ENCODE measurements at regions not wholly inside any gene's neighbourhood (a gene's known extent, or its start where the extent isn't known, plus 50 kb on each side); places are given as distances from the start of the nearest gene placed in this dataset.
"Not testable (repeated sequence)": the region's sequence is repeated elsewhere in the genome, so short reads cannot be mapped to it uniquely, and the experiment has no call there.

- TF ChIP-seq CTCF (conservative IDR thresholded peaks at IDR 0.05; ENCODE audit: low read depth, low read length) = no peak
- H3K4me3 ChIP-seq (ENCODE audit: low read length) = no peak overlapping the region
- no peak for DNase-seq (ENCODE audit: low read depth)
Measured at GRCh38 chr2:89821455-89821945, 1130.0 kb downstream of the RPIA start.

GRCh38 chr2:89822342-89822741 lies 1130.9 kb downstream of the RPIA start:
- H3K4me3 ChIP-seq (ENCODE audit: low read length) = not testable (repeated sequence)

GRCh38 chr2:89823556-89823955 lies 1132.1 kb downstream of the RPIA start:
- TF ChIP-seq CTCF (conservative IDR thresholded peaks at IDR 0.05; ENCODE audit: low read depth, low read length) = no peak
- no peak overlapping the region for H3K4me3 ChIP-seq (ENCODE audit: low read length)
- no peak for DNase-seq (ENCODE audit: low read depth)

More at GRCh38 chr2:89822342-89822741, 1130.9 kb downstream of the RPIA start:
- DNase-seq (ENCODE audit: low read depth) = not testable (repeated sequence)

GRCh38 chr2:89825034-89825433 lies 1133.6 kb downstream of the RPIA start:
- no peak for TF ChIP-seq CTCF (conservative IDR thresholded peaks at IDR 0.05; ENCODE audit: low read depth, low read length)
- no peak overlapping the region for H3K4me3 ChIP-seq (ENCODE audit: low read length)
- DNase-seq (ENCODE audit: low read depth) = no peak

GRCh38 chr2:89826741-89827140 lies 1135.3 kb downstream of the RPIA start:
- not testable (repeated sequence) for H3K4me3 ChIP-seq (ENCODE audit: low read length); DNase-seq (ENCODE audit: low read depth)

- DNase-seq (ENCODE audit: low read depth); H3K4me3 ChIP-seq (ENCODE audit: low read length): not testable (repeated sequence)
Measured at GRCh38 chr2:89827829-89828228, 1136.4 kb downstream of the RPIA start.

GRCh38 chr2:89828416-89828815 lies 1136.9 kb downstream of the RPIA start:
- DNase-seq (ENCODE audit: low read depth); H3K4me3 ChIP-seq (ENCODE audit: low read length): not testable (repeated sequence)

- DNase-seq (ENCODE audit: low read depth); H3K4me3 ChIP-seq (ENCODE audit: low read length): not testable (repeated sequence)
Measured at GRCh38 chr2:89828961-89829631, 1137.6 kb downstream of the RPIA start.

GRCh38 chr2:89829828-89830227 lies 1138.4 kb downstream of the RPIA start:
- H3K4me3 ChIP-seq (ENCODE audit: low read length) = no peak overlapping the region
- DNase-seq (ENCODE audit: low read depth) = no peak
- TF ChIP-seq CTCF (conservative IDR thresholded peaks at IDR 0.05; ENCODE audit: low read depth, low read length) = no peak

GRCh38 chr2:89830341-89831218 lies 1139.1 kb downstream of the RPIA start:
- DNase-seq (ENCODE audit: low read depth); H3K4me3 ChIP-seq (ENCODE audit: low read length): not testable (repeated sequence)
